ENCODE measurements at regions not wholly inside any gene's neighbourhood (a gene's known extent, or its start where the extent isn't known, plus 50 kb on each side); places are given as distances from the start of the nearest gene placed in this dataset.

DNA sequence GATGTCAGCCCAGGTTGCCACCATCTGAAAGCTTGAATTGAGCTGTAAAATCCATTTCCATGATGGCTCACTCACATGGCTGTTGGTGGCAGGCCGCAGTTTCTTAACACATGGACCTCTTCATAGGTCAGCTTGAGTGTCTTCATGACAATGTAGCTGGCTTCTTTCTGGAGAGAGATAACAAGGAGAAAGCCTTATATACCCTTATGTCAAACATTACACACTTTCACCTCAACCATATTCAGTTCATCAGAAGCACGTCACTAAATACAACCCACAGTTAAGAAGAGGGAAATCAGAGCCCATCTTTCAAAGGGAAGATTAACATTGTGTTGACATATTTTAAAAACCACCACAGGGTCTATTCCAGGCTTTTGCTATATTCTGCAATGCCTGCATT, 604.4 kb downstream of the PRELID2 start:
- TF ChIP-seq, protein P1, sequence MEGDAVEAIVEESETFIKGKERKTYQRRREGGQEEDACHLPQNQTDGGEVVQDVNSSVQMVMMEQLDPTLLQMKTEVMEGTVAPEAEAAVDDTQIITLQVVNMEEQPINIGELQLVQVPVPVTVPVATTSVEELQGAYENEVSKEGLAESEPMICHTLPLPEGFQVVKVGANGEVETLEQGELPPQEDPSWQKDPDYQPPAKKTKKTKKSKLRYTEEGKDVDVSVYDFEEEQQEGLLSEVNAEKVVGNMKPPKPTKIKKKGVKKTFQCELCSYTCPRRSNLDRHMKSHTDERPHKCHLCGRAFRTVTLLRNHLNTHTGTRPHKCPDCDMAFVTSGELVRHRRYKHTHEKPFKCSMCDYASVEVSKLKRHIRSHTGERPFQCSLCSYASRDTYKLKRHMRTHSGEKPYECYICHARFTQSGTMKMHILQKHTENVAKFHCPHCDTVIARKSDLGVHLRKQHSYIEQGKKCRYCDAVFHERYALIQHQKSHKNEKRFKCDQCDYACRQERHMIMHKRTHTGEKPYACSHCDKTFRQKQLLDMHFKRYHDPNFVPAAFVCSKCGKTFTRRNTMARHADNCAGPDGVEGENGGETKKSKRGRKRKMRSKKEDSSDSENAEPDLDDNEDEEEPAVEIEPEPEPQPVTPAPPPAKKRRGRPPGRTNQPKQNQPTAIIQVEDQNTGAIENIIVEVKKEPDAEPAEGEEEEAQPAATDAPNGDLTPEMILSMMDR (conservative IDR thresholded peaks at IDR 0.05), result no peak
- no peak for TF ChIP-seq EZH2 (IDR thresholded peaks at IDR 0.05; ENCODE audit: low read depth)
